GM21390 (cell line): ENCODE measurements at regions not wholly inside any gene's neighbourhood (a gene's known extent, or its start where the extent isn't known, plus 50 kb on each side); places are given as distances from the start of the nearest gene placed in this dataset.

Experiments
- ATAC-seq: cut with Tn5 transposase; IDR thresholded peaks from one replicate; pipeline ENCODE4 v1.9.1; 2021; ENCODE audit not compliant: unreplicated experiment

- ATAC-seq, result no peak
Measured at GRCh38 chr21:35120631-35121180, 71.6 kb upstream of the RUNX1 start.

- ATAC-seq, result no peak
Measured at GRCh38 chr21:35119501-35120047, 70.5 kb upstream of the RUNX1 start.

GRCh38 chr21:35116777-35117176 lies 67.7 kb upstream of the RUNX1 start:
- no peak for ATAC-seq

- no peak for ATAC-seq
Measured at GRCh38 chr21:35113064-35113463, 64.0 kb upstream of the RUNX1 start.

- no peak for ATAC-seq
Measured at GRCh38 chr21:35111321-35111930, 62.3 kb upstream of the RUNX1 start.

GRCh38 chr21:35108887-35109286 lies 59.8 kb upstream of the RUNX1 start:
- no peak for ATAC-seq

GRCh38 chr21:35107520-35107919 lies 58.4 kb upstream of the RUNX1 start:
- no peak for ATAC-seq

GRCh38 chr21:35106246-35106835 lies 57.2 kb upstream of the RUNX1 start:
- ATAC-seq, result no peak

GRCh38 chr21:35102488-35103371 lies 53.6 kb upstream of the RUNX1 start:
- no peak for ATAC-seq

GRCh38 chr21:35100349-35100811 lies 51.3 kb upstream of the RUNX1 start:
- ATAC-seq, result no peak

GRCh38 chr21:35099310-35099709 lies 50.2 kb upstream of the RUNX1 start:
- no peak for ATAC-seq
